ENCODE measurements at regions not wholly inside any gene's neighbourhood (a gene's known extent, or its start where the extent isn't known, plus 50 kb on each side); places are given as distances from the start of the nearest gene placed in this dataset.

- Mint-ChIP-seq H3K4me3 (no peak overlapping the region), H3K4me1 (ENCODE audit: low read depth) (no peaks in the 10 kb centered on the region), H3K27ac (no peak overlapping the region), H3K27me3 (ENCODE audit: low read depth) (no peaks in the 10 kb centered on the region), H3K36me3 (ENCODE audit: low read depth) (no peaks in the 10 kb centered on the region), H3K9me3 (ENCODE audit: insufficient read depth) (no peaks in the 10 kb centered on the region)
- DNase-seq (no peak), ATAC-seq (no peak)
- ChIA-PET POLR2A (no interaction called here), CTCF (no interaction called here)
These were observed 117.1 kb upstream of the PTGFR start for GRCh38 chr1:78373676-78374075.

DNA sequence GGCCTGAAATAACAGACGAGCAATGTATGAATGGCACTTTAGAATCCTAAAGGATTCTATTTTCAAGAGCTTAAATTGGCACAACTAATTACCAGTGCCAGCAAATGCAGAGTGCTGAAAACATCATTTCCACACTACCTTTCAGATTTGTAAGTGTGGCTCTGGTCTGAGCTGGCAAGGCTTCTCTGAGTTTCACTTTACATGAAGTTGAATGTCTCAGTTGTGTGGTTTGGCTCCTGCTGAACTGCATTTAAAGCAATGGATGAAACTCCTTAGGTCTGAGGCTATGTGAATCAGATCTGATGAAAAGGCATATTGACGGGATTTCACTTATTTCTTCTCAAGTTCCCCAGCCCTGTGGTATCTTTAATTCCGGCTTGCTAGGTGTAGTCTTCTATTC is 114.8 kb upstream of the PTGFR start:
- no peaks in the 10 kb centered on the region for H3K4me1 Mint-ChIP-seq (ENCODE audit: low read depth)
- H3K27ac Mint-ChIP-seq: no peak overlapping the region
- POLR2A ChIA-PET: no interaction called here

DNA sequence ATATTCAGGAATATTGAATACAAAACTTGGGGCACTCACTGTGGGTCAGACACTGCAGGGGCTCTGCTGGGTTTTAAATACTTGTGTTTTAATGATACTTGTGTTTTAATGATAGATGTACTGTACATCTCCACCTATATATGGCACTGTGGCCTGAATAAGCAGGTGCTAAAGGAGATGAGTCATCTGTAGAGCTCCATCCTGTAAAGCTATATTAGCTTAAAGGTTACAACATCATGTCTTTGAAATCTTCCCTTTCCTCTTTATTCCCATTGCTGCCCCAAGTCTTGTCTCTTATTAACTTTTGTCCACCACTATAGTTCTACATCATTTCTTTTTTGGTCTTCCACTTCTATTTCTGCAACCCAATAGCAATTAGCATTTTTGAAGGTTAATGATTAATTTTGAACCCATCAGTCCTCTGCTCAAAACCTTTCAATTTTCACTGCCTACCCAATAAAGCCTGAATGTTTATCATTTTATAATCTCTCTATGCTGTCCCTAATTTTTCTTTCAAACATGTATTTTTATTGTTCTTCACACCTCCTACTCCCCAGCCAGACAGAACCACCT is 113.3 kb upstream of the PTGFR start:
- CTCF ChIA-PET: no interaction called here
- no peak for DNase-seq
- POLR2A ChIA-PET: no interaction called here

More for the DNA sequence above, 114.8 kb upstream of the PTGFR start:
- DNase-seq (no peak), ATAC-seq (no peak)
- no peaks in the 10 kb centered on the region for H3K27me3 Mint-ChIP-seq (ENCODE audit: low read depth)
- H3K36me3 Mint-ChIP-seq (ENCODE audit: low read depth): no peaks in the 10 kb centered on the region
- no peaks in the 10 kb centered on the region for H3K9me3 Mint-ChIP-seq (ENCODE audit: insufficient read depth)
- no peak overlapping the region for H3K4me3 Mint-ChIP-seq
- CTCF ChIA-PET: interaction anchor here (1.2 kb wide), 1 partner anchor 15 kb away, joined by 4 read pairs; no protein-coding TSS in a partner anchor

DNA sequence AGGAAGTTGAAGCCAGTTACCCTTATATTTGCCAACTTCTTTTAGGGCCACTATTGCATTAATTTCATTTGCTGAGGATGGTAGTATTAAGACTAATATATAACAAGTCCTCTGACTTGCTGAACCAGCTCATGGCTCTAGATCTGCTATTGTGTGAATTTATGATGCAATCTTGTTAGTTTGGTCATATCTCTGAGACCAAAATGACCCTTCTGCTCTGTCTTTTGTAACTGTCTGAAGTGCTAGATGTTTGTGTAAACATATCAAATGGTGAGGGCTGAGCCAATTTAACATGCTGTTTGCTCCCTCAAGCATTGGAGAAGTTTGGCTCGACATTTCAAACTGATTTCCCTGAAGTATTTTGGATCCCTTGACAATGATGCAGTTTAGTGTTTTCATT is 106.9 kb upstream of the PTGFR start:
- ATAC-seq: no peak
- H3K4me3 Mint-ChIP-seq: no peak overlapping the region
- ChIA-PET POLR2A (no interaction called here), CTCF (no interaction called here)
- no peak overlapping the region for H3K27ac Mint-ChIP-seq
- H3K36me3 Mint-ChIP-seq (ENCODE audit: low read depth): no peaks in the 10 kb centered on the region
- no peaks in the 10 kb centered on the region for H3K27me3 Mint-ChIP-seq (ENCODE audit: low read depth)
- H3K9me3 Mint-ChIP-seq (ENCODE audit: insufficient read depth): no peaks in the 10 kb centered on the region
- no peak for DNase-seq
- no peaks in the 10 kb centered on the region for H3K4me1 Mint-ChIP-seq (ENCODE audit: low read depth)

More for the DNA sequence above, 113.3 kb upstream of the PTGFR start:
- Mint-ChIP-seq H3K36me3 (ENCODE audit: low read depth) (no peaks in the 10 kb centered on the region), H3K4me1 (ENCODE audit: low read depth) (no peaks in the 10 kb centered on the region), H3K27me3 (ENCODE audit: low read depth) (no peaks in the 10 kb centered on the region), H3K4me3 (no peak overlapping the region), H3K27ac (no peak overlapping the region), H3K9me3 (ENCODE audit: insufficient read depth) (no peaks in the 10 kb centered on the region)
- no peak for ATAC-seq

GRCh38 chr1:78385744-78386462 is 104.9 kb upstream of the PTGFR start:
- POLR2A ChIA-PET: no interaction called here
- H3K27me3 Mint-ChIP-seq (ENCODE audit: low read depth): no peaks in the 10 kb centered on the region
- DNase-seq: no peak
- H3K9me3 Mint-ChIP-seq (ENCODE audit: insufficient read depth): no peaks in the 10 kb centered on the region
- CTCF ChIA-PET: no interaction called here
- no peaks in the 10 kb centered on the region for H3K36me3 Mint-ChIP-seq (ENCODE audit: low read depth)
- no peak for ATAC-seq
- no peak overlapping the region for H3K27ac Mint-ChIP-seq
- no peak overlapping the region for H3K4me3 Mint-ChIP-seq
- H3K4me1 Mint-ChIP-seq (ENCODE audit: low read depth): no peaks in the 10 kb centered on the region

GRCh38 chr1:78387201-78387600 is 103.6 kb upstream of the PTGFR start:
- Mint-ChIP-seq H3K4me3 (no peak overlapping the region), H3K27me3 (ENCODE audit: low read depth) (no peaks in the 10 kb centered on the region), H3K36me3 (ENCODE audit: low read depth) (no peaks in the 10 kb centered on the region), H3K27ac (no peak overlapping the region), H3K4me1 (ENCODE audit: low read depth) (no peaks in the 10 kb centered on the region), H3K9me3 (ENCODE audit: insufficient read depth) (no peaks in the 10 kb centered on the region)
- ChIA-PET CTCF (interaction anchor here (0.9 kb wide), 1 partner anchor 15 kb away, joined by 4 read pairs; no protein-coding TSS in a partner anchor), POLR2A (no interaction called here)
- DNase-seq: no peak
- no peak for ATAC-seq

GRCh38 chr1:78387871-78388270 is 102.9 kb upstream of the PTGFR start:
- no peak for ATAC-seq
- no peak overlapping the region for H3K27ac Mint-ChIP-seq
- H3K4me1 Mint-ChIP-seq (ENCODE audit: low read depth): no peaks in the 10 kb centered on the region
- H3K9me3 Mint-ChIP-seq (ENCODE audit: insufficient read depth): no peaks in the 10 kb centered on the region
- H3K27me3 Mint-ChIP-seq (ENCODE audit: low read depth): no peaks in the 10 kb centered on the region
- ChIA-PET CTCF (no interaction called here), POLR2A (no interaction called here)
- DNase-seq: no peak
- H3K4me3 Mint-ChIP-seq: no peak overlapping the region
- H3K36me3 Mint-ChIP-seq (ENCODE audit: low read depth): no peaks in the 10 kb centered on the region

- DNase-seq (no peak), ATAC-seq (no peak)
- no peaks in the 10 kb centered on the region for H3K9me3 Mint-ChIP-seq (ENCODE audit: insufficient read depth)
- no peaks in the 10 kb centered on the region for H3K27me3 Mint-ChIP-seq (ENCODE audit: low read depth)
- H3K4me3 Mint-ChIP-seq: no peak overlapping the region
- POLR2A ChIA-PET: no interaction called here
- no peaks in the 10 kb centered on the region for H3K4me1 Mint-ChIP-seq (ENCODE audit: low read depth)
- no peak overlapping the region for H3K27ac Mint-ChIP-seq
- CTCF ChIA-PET: no interaction called here
- H3K36me3 Mint-ChIP-seq (ENCODE audit: low read depth): no peaks in the 10 kb centered on the region
These were observed 102.5 kb upstream of the PTGFR start for GRCh38 chr1:78388275-78388674.

GRCh38 chr1:78401148-78401547 is 89.6 kb upstream of the PTGFR start:
- no peaks in the 10 kb centered on the region for H3K9me3 Mint-ChIP-seq (ENCODE audit: insufficient read depth)
- no peak overlapping the region for H3K4me3 Mint-ChIP-seq
- ChIA-PET POLR2A (no interaction called here), CTCF (no interaction called here)
- no peak for DNase-seq
- H3K27ac Mint-ChIP-seq: no peak overlapping the region
- ATAC-seq: no peak
- peaks cover 2% of the 10 kb centered on the region for H3K27me3 Mint-ChIP-seq (ENCODE audit: low read depth)
- H3K36me3 Mint-ChIP-seq (ENCODE audit: low read depth): no peaks in the 10 kb centered on the region
- no peaks in the 10 kb centered on the region for H3K4me1 Mint-ChIP-seq (ENCODE audit: low read depth)

DNA sequence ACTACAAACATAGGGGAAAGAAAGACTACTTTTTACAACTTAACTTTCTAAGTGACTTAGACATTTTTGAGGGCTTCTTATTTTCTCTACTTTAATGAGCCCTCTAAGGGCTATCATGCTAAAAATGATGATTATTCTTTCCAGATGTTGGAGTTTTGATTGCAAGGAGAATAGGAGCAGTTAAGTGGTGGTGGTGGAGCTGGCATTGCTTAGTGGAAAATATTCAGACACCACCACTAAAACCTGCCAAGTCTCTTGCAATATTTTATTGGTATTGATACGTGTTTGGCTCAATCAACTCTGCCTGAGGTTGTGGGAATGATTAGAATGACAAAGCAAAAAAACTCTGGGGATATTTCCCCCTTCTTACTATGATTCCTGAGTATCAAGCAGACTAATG is 82.6 kb upstream of the PTGFR start:
- Mint-ChIP-seq H3K4me3 (no peak overlapping the region), H3K27me3 (ENCODE audit: low read depth) (no peaks in the 10 kb centered on the region), H3K9me3 (ENCODE audit: insufficient read depth) (no peaks in the 10 kb centered on the region), H3K27ac (no peak overlapping the region), H3K4me1 (ENCODE audit: low read depth) (no peaks in the 10 kb centered on the region), H3K36me3 (ENCODE audit: low read depth) (no peaks in the 10 kb centered on the region)
- no peak for ATAC-seq
- CTCF ChIA-PET: no interaction called here
- POLR2A ChIA-PET: no interaction called here
- DNase-seq: no peak

DNA sequence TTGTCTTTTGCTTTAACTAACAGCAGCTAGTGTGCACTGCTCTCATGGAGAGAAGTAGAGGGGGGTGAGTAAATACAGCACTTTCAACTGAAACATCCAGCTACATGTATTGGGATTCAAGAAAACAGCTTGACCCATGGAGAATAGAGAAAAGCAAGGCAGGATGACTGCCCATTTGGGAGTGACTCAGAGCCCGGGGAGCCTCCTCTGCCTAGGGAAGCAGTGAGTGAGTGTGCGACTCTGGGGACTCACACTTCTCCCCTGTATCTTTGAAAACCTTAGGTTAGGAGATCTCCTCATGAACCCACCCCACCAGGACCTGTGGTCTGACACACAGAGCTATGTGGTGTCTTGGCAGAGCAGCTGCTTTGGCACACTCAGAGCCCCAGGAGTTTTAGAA is 82.0 kb upstream of the PTGFR start:
- POLR2A ChIA-PET: no interaction called here
- no peak for ATAC-seq
- Mint-ChIP-seq H3K27ac (no peak overlapping the region), H3K9me3 (ENCODE audit: insufficient read depth) (no peaks in the 10 kb centered on the region), H3K27me3 (ENCODE audit: low read depth) (no peaks in the 10 kb centered on the region), H3K4me3 (no peak overlapping the region), H3K36me3 (ENCODE audit: low read depth) (no peaks in the 10 kb centered on the region), H3K4me1 (ENCODE audit: low read depth) (no peaks in the 10 kb centered on the region)
- DNase-seq: no peak
- CTCF ChIA-PET: no interaction called here

- ChIA-PET POLR2A (no interaction called here), CTCF (no interaction called here)
- H3K27ac Mint-ChIP-seq: no peak overlapping the region
- H3K4me3 Mint-ChIP-seq: no peak overlapping the region
- no peaks in the 10 kb centered on the region for H3K9me3 Mint-ChIP-seq (ENCODE audit: insufficient read depth)
- DNase-seq: no peak
- no peaks in the 10 kb centered on the region for H3K4me1 Mint-ChIP-seq (ENCODE audit: low read depth)
- H3K27me3 Mint-ChIP-seq (ENCODE audit: low read depth): no peaks in the 10 kb centered on the region
- H3K36me3 Mint-ChIP-seq (ENCODE audit: low read depth): no peaks in the 10 kb centered on the region
- no peak for ATAC-seq
These were observed 80.1 kb upstream of the PTGFR start for GRCh38 chr1:78410643-78411042.

GRCh38 chr1:78411707-78412106 is 79.1 kb upstream of the PTGFR start:
- Mint-ChIP-seq H3K4me1 (ENCODE audit: low read depth) (no peaks in the 10 kb centered on the region), H3K27me3 (ENCODE audit: low read depth) (no peaks in the 10 kb centered on the region), H3K36me3 (ENCODE audit: low read depth) (no peaks in the 10 kb centered on the region), H3K9me3 (ENCODE audit: insufficient read depth) (no peaks in the 10 kb centered on the region), H3K4me3 (no peak overlapping the region), H3K27ac (no peak overlapping the region)
- ChIA-PET CTCF (no interaction called here), POLR2A (no interaction called here)
- DNase-seq: no peak
- ATAC-seq: no peak

Measured in activated CD8-positive, alpha-beta T cell treated with anti-CD3 and anti-CD28 coated beads, Interleukin-2, amount 10 ng/mL, durations not matched to agents 7 days and 5 days (primary cell).